ENCODE measurements at regions not wholly inside any gene's neighbourhood (a gene's known extent, or its start where the extent isn't known, plus 50 kb on each side); places are given as distances from the start of the nearest gene placed in this dataset.
"Not testable (repeated sequence)": the region's sequence is repeated elsewhere in the genome, so short reads cannot be mapped to it uniquely, and the experiment has no call there.

DNA sequence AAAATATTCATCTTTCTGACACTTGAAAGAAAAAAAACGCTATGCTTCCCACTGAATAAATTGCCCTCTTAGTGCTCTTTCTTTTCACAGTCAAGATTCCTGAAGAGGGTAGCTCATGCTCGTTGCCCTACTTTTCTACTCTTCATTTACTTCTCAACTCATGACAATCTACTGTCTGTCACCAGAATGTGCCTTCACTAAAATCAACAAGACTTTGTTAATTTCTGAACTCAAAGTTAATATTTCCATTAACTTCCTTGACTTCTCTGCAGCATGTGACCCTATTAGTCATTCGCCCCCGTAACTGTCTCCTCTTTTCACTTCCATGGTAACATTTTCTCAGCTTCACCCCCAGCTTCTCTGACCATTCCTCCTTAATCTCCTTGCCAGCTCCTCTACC, 98.9 kb upstream of the MAPRE2 start:
- DNase-seq (no peak), ATAC-seq (ENCODE audit: poor library complexity) (no peak)
- intact Hi-C loops (cut with DNase I) = no loop called here

DNA sequence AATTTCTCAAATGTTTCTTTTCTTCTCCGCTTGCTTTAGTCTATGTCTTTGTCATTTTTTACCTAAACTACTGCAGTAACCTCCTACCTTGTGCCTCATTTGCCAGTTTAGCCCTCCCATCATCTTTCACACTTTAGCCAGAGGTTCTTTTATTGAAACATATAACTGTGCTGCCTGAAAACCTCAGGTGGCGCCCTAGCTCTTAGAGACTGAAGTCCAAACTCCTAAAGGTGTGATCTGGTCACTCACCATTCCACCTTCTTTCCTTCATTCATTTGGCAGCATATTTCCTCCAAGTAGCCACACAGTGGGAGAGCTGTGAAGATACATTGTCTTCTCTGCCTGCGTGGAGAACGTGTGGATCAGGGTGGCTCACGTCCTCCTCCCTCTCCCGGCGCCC, 98.2 kb upstream of the MAPRE2 start:
- DNase-seq = no peak
- no peak for ATAC-seq (ENCODE audit: poor library complexity)
- intact Hi-C loops (cut with DNase I) = no loop called here

DNA sequence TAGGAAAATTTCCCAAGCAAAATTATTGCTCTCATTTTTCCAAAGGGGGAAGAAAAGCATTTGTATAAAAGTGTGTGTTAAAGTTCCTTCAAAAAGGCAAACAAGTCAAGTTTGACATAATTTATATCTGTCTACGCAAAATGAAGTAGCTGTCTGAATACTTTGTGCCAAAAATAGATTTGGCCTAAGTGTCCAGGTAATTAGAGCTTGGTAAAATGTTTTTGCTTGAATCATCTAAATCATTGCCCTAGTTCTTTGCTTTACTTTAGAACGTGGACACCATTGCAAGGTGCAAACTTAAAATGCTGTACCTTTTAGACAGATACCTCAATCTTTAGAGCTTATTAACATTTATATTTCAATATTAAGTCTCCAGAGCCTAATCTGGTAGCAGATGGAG, 97.6 kb upstream of the MAPRE2 start:
- DNase-seq (no peak), ATAC-seq (ENCODE audit: poor library complexity) (no peak)
- intact Hi-C loops (cut with DNase I) = no loop called here

- ATAC-seq (ENCODE audit: poor library complexity) (no peak), DNase-seq (no peak)
- intact Hi-C loops (cut with DNase I) = no loop called here
These were observed 93.5 kb upstream of the MAPRE2 start for GRCh38 chr18:34947711-34948125.

DNA sequence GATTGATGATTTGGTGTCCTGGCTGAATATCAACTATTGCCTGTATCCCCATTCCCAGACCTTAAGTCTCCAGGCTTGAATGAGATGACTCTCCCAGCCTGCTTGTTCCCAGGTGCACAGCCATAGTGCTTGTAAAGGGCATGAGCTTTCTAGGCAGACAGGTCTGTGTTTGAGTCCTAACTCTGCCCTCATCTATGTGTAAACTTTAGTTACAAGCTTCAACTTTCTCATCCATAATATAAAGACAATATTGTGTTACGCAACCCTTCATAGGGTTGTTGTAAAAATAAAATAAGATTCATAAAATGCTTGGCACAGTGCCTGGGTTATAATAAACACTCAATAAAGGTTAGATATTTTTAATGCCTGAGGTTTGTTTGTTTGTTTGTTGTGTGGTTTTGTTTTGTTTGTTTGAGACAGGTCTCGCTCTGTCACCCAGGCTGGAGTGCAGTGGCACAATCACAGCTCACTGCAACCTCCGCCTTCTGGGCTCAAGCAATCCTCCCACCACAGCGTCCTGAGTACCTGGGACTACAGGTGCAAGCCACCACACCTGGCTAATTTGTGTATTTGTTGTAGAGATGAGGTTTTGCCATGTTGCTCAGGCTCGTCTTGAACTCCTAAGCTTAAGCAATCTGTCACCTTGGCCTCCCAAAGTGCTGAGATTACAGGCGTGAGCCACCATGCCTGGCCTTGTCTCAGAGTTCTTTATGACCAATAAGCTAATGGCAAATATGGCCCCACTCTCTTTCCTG, 89.4 kb upstream of the MAPRE2 start:
- ATAC-seq (ENCODE audit: poor library complexity) (no peak), DNase-seq (no peak)
- intact Hi-C loops (cut with DNase I) = no loop called here

DNA sequence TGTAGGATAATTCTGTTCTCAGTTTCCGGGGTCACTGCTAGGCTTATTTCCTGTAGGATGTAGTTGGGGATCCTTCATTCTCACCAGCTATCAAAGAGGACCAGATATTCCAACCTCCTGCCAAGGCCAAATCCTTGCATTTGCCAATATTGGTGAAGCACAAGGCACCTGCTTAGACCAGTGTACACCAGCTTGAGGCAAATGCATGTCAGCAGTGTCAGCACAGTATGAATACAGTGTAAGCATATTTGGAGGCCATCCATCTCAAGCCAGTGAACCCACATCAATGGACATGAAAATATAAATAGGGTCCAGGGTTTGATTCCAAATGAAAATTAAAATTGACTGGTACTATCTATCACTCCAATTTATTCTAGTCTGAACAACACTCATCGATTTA, 88.0 kb upstream of the MAPRE2 start:
- intact Hi-C loops (cut with DNase I) = no loop called here
- DNase-seq (no peak), ATAC-seq (ENCODE audit: poor library complexity) (no peak)

GRCh38 chr18:34955494-34955893, 85.7 kb upstream of the MAPRE2 start:
- ATAC-seq (ENCODE audit: poor library complexity); DNase-seq; intact Hi-C loops (cut with DNase I): not testable (repeated sequence)

- ATAC-seq (ENCODE audit: poor library complexity) (no peak), DNase-seq (no peak)
- intact Hi-C loops (cut with DNase I) = no loop called here
These were observed 84.5 kb upstream of the MAPRE2 start for GRCh38 chr18:34956663-34957062.

- DNase-seq (no peak), ATAC-seq (ENCODE audit: poor library complexity) (no peak)
- intact Hi-C loops (cut with DNase I) = no loop called here
These were observed 83.9 kb upstream of the MAPRE2 start for GRCh38 chr18:34957119-34957863.

DNA sequence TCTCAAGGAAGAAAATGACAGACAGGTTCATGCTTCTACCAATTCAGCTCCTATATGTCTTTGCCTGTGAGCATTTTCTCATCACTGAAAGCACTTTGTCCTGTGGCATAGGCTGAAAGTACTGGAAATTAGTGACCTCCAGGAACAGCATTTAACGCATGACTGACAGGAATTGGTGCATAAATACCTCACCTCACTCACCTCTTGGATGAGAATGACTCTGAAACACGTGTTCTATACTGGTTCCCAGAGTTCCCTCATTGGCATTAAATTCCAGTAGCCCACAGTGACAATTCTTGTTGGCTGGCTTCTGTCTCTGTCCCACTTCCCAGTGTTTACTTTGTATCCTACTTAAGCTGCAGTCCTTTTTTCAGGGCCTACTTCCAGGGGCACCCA, 83.4 kb upstream of the MAPRE2 start:
- DNase-seq (no peak), ATAC-seq (ENCODE audit: poor library complexity) (no peak)
- intact Hi-C loops (cut with DNase I) = no loop called here

DNA sequence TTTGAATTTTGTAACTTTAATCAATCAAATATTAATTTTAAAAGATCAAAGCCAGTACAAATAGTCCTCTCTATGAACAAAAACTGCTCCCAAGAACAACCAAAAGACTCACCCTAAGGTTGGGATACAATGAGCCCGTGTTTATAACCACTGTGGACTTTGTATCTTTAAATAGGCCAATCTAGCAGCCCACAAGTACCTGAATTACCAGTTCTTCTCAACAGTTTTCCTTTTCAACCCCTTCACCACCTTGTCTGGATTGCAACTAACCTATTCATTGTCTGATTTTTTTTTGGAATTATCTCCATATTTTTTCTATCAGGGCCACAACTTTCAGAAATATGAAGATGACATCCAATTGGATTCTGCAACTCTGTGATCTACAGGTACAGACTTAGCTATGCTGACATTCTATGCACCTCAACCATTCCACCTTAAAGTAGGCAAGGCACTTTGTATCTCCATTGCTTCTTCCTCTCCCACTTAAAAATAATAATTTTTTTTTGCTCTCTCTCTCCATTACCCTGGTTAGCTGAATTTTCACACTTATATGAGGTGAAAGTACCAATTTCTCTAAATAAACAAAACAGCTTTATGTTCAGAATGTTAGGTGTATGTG, 81.9 kb upstream of the MAPRE2 start:
- DNase-seq (no peak), ATAC-seq (ENCODE audit: poor library complexity) (no peak)
- intact Hi-C loops (cut with DNase I) = no loop called here

GRCh38 chr18:34959989-34960388, 81.2 kb upstream of the MAPRE2 start:
- ATAC-seq (ENCODE audit: poor library complexity) = no peak
- DNase-seq = no peak
- intact Hi-C loops (cut with DNase I) = no loop called here

DNA sequence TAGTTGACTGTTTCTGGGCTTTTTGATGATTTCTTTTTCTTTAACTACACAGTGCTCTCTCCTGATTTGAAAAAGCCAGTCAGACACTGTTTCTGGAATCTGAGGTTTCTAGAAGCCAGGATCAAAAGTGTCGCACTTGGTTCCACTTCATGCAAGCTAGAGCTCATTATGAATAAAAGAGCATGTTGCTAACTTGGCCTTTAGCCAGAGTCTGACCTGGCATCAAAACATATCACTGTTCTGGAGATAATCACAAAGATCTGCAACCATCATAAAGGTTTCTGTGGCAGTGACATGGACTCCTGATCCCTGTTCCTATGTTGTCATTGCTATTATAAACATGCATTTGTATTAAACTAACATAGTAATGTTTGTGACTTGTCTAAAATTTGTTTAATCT, 76.1 kb upstream of the MAPRE2 start:
- DNase-seq (no peak), ATAC-seq (ENCODE audit: poor library complexity) (no peak)
- intact Hi-C loops (cut with DNase I) = no loop called here

DNA sequence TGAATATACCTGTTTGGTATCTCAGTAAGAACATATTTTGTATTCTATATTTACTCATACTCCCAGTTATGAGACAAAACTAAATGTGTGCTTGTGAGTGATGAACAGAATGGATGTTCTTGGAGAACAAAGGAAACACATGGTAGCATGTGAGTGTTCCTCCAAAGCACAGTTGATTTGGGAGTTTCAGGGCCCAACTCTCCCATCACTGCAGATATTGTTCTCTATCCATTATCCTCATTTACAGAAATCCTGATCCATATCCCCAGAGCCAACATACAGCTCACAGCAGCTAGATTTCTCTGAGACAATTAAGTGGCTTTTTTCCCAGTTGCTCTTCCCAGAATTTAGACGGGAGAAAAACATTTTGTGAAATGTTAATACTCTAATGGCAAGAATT, 75.6 kb upstream of the MAPRE2 start:
- ATAC-seq (ENCODE audit: poor library complexity) (no peak), DNase-seq (no peak)
- intact Hi-C loops (cut with DNase I) = no loop called here

- intact Hi-C loops (cut with DNase I) = no loop called here
- DNase-seq (no peak), ATAC-seq (ENCODE audit: poor library complexity) (no peak)
These were observed 71.1 kb upstream of the MAPRE2 start for GRCh38 chr18:34970106-34970505.

DNA sequence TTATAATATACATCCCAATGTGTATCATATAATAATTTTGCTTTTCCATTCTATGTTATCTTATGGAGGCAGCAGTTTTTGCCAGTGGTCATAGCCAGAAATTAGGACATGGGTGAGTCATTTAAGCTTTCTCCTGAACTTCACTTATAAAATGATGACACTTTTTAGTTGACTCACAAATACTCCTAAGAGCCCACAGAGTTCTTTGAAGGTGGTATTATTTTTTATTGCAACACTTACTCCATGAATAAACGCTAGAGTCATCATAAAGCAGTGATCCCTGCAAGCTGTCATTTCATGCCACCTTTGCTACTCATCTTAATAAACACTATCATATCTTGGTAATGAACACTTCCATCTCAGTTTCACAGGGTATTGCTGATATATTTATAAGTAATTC, 69.9 kb upstream of the MAPRE2 start:
- ATAC-seq (ENCODE audit: poor library complexity) = no peak
- intact Hi-C loops (cut with DNase I) = no loop called here
- DNase-seq = no peak

DNA sequence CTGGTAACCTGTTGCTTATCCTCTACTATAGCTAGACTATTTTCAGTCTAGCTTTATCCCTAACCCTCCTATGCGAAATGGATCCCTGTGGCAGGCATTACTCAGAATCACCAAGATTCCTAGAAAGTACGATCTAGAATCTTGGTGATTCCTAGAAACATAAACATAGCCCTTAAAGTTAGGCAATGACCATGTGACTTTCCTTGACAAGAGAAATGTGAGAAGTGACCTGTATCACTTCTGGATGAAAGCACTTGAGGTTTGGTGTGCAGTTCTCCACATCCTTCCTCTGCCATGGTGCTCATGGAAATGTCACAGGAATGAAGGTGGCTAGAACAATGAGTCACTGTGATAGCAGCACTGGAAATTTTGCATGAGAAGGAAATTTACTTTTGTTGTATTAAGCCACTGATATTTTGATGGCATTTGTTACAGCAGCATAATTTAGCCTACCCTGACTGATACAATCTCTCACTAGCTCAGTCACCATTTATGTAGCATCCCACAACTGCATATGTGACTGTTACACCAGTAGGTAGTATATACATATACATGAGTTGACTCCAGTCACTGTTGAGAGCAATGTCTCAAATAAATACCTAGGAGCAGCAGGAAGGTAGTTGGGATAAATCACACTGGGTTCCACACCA, 68.3 kb upstream of the MAPRE2 start:
- DNase-seq (no peak), ATAC-seq (ENCODE audit: poor library complexity) (no peak)
- intact Hi-C loops (cut with DNase I) = no loop called here

DNA sequence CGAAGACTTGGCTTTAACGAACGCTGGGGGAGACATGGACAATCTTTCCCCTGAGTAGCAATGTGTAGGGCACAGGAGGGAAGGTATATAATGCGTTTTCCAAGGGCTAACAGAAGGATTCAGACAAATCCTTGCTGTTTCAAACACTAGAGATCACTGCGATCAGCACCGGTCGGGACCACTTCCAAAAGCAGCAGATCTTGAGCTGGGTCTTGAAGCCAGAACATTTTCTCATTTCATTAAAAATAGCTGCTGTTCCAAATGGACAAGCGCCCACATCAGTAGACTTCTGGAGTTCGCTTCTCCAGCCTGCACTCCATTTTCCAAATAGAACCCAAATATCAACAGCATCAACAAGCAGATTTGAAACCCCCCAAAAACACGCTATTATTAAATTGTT, 65.1 kb upstream of the MAPRE2 start:
- no peak for DNase-seq
- intact Hi-C loops (cut with DNase I) = no loop called here
- peak; percentile 11 for ATAC-seq (ENCODE audit: poor library complexity)

- no peak for ATAC-seq (ENCODE audit: poor library complexity)
- intact Hi-C loops (cut with DNase I) = no loop called here
These were observed 64.7 kb upstream of the MAPRE2 start for GRCh38 chr18:34976534-34976898.

More at GRCh38 chr18:34976534-34976898, 64.7 kb upstream of the MAPRE2 start:
- no peak for DNase-seq

Data from Right ventricle myocardium superior (tissue), 1 donor.